ENCODE measurements at regions not wholly inside any gene's neighbourhood (a gene's known extent, or its start where the extent isn't known, plus 50 kb on each side); places are given as distances from the start of the nearest gene placed in this dataset.

GRCh38 chr2:134770702-134771101 is 51.9 kb upstream of the TMEM163 start:
- DNase-seq = no peak

- DNase-seq = peak; percentile 10
Measured at GRCh38 chr2:134771313-134771801, 52.6 kb upstream of the TMEM163 start.

DNA sequence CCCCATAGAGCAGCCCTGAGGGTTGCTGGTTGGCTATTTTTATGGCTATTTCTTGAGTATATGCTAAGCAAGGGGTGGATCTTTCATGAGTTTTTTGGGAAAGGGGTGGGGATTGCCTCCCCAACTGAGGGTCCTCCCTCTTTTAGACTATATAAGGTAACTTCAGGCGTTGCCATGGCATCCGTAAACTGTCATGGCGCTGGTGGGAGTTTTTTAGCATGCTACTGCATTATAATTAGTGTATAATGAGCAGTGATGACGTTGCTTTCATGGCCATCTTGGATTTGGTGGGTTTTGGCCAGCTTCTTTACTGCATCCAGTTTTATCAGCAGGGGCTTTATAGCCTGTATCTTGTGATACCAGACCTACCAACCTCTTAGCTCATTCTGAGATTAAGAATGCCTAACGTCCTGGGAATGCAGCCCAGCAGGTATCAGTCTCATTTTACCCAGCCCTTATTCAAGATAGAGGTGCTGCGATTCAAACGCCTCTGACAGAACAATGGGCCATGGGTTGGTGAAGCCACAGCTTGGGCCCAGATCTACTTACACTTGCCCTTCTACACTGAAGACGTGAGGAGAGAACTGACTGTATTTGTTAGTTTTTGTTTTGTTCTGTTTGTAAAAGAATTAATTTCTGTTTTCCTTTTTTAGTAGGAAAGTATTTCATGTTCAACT is 53.8 kb upstream of the TMEM163 start:
- no peak for DNase-seq

GRCh38 chr2:134773335-134773734 is 54.5 kb upstream of the TMEM163 start:
- peak; percentile 23 for DNase-seq

DNA sequence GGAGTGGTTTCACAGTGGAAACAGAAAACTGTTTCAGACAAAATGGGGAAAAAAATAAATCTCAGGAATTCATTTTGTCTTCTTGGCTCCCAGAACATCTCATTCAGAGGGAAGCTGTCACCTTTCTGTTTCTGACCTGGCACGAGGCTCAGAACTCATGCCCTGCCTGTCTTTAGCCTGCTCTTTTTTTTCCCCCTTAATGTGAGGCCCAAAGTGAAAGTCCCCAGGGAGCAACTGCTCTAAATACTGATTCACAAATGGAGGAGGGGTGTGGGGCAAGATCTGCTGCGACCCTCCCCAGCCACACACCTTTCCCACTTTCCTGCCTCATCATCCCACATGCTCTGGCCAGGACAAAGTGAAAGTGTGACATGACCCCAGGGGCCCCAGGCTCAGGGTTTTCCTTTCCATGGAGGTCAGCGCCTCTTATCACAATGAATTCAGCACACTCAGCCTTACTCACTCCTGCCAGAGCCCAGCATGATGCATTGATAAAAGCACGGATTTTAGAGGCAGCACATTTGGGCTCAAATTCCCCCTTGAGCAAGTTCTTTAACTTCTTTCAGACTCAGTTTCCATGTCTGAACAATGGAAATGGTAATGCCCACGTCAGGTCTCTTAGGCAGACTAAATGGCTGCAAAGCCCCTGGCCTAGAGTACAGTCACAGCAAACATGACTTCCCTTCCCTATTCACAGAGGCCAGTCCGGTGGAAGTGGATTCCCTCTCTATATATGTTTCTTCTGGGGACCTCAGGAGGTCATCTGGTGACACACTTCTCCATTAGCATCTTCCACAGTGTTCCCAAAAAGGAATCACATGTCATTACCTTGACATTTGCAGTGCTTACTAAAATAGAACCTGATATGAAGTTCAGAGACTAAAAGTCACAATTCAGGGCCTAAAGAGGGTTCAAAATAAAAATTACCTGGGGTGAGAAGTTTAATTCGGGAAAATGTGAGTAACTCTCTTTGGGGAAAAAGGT is 55.3 kb upstream of the TMEM163 start:
- peak; percentile 22 for DNase-seq

GRCh38 chr2:134774786-134775641 is 56.2 kb upstream of the TMEM163 start:
- peak; percentile 88 for DNase-seq

GRCh38 chr2:134776836-134777235 is 58.0 kb upstream of the TMEM163 start:
- DNase-seq = no peak

- no peak for DNase-seq
Measured at GRCh38 chr2:134777593-134777992, 58.8 kb upstream of the TMEM163 start.

DNA sequence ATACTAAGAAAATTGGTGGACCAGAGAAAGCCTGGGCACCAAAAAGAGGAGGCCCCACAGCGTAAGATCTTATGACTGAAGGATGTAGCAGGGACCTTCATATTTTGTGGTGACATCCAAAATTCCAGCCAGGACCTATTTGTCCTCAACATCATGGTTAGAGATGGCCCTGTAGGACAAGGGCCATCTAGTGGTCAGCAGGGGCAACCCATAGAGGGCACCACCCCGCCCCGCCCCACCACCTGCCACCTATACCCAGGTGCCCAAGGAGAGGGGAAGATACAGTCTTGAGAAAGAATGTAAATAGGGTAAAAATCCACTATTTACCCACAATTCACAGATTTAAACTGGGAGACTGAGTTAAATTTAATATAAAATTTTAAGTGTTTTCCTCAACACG is 59.6 kb upstream of the TMEM163 start:
- DNase-seq = peak; percentile 3

DNA sequence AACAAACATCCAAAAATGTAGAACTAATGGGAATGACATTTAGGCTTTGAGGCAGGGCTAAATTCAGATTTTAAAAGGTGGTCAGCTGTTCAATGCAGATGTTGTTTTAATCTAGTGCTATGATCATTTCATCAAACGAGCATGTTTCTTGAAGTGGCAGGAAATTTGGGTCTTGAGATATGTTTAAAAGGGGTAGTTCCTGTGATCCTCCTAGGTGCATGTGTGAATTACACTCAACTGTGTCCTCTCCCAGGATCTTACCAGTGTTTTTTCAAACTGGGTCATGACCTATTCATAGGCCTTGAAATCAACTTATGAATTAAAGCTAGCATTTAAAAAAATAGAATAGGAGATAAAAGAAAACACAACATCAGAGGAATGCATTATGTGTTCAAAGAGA is 57.4 kb upstream of the ACMSD start:
- DNase-seq = no peak

- DNase-seq = no peak
Measured at GRCh38 chr2:134782107-134782506, 56.3 kb upstream of the ACMSD start.

- no peak for DNase-seq
Measured at GRCh38 chr2:134782792-134783191, 55.6 kb upstream of the ACMSD start.

DNA sequence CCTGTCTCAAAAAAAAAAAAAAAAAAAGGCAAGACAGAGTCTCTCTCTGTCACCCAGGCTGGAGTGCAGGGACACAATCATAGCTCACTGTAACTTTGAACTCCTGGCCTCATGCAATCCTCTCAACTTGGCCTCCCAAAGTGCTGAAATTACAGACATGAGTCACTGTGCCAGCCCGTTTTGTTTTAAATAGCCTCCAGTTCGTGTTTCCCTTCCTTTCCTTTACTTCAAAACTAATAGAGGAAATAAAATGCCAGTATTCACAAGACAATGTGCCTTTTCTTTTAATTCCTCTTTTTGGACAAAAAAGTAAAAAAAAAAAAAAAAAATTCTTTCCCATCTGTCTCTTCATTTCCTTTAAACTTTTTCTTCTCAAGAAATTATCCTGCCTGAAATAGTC is 54.5 kb upstream of the ACMSD start:
- no peak for DNase-seq

GRCh38 chr2:134785659-134786430 is 52.6 kb upstream of the ACMSD start:
- no peak for DNase-seq

- no peak for DNase-seq
Measured at GRCh38 chr2:134788417-134788816, 50.0 kb upstream of the ACMSD start.
